Mesenchymal stem cell (in vitro differentiated cells and primary cell): ENCODE measurements at regions not wholly inside any gene's neighbourhood (a gene's known extent, or its start where the extent isn't known, plus 50 kb on each side); places are given as distances from the start of the nearest gene placed in this dataset.

ENCODE experiments used
- DNase-seq: peaks from one replicate; pipeline ENCODE4 v3.0.0-alpha.2; 2013
- H2AFZ ChIP-seq: one replicate; pipeline ENCODE4 v1.6.1; 2013; ENCODE audit warnings: low read depth, mild to moderate bottlenecking, control low read depth, inconsistent platforms, low read length, moderate library complexity
- H2AK5ac ChIP-seq: 2 replicates; pipeline ENCODE4 v1.6.1; 2013; ENCODE audit warnings: low read length, moderate library complexity, mild to moderate bottlenecking, inconsistent platforms; ENCODE audit not compliant: severe bottlenecking
- H2BK120ac ChIP-seq: one replicate; pipeline ENCODE4 v1.6.1; 2013; ENCODE audit warnings: low read depth, mild to moderate bottlenecking, inconsistent platforms, low read length, moderate library complexity
- H2BK12ac ChIP-seq, 2 experiments: one replicate each; pipeline ENCODE4 v1.6.1; 2013; ENCODE audit warnings: inconsistent platforms in 2 of 2, low read length in 2 of 2, mild to moderate bottlenecking in 2 of 2, moderate library complexity in 2 of 2, control low read depth in 1 of 2
- H2BK15ac ChIP-seq: one replicate; pipeline ENCODE4 v1.6.1; 2013; ENCODE audit warnings: mild to moderate bottlenecking, low read depth, inconsistent platforms; ENCODE audit not compliant: poor library complexity, severe bottlenecking
- H2BK5ac ChIP-seq: 2 replicates; pipeline ENCODE4 v1.6.1; 2013; ENCODE audit warnings: low read depth, mild to moderate bottlenecking, low read length, control low read depth, inconsistent platforms; ENCODE audit not compliant: poor library complexity, severe bottlenecking
- H3K14ac ChIP-seq, 2 experiments: one replicate each; pipeline ENCODE4 v1.6.1; 2013; ENCODE audit warnings: inconsistent platforms in 2 of 2, low read length in 2 of 2, control low read depth in 1 of 2, mild to moderate bottlenecking in 1 of 2, moderate library complexity in 1 of 2
- H3K18ac ChIP-seq, 2 experiments: one replicate each; pipeline ENCODE4 v1.6.1; 2013; ENCODE audit warnings: inconsistent platforms in 2 of 2, low read length in 2 of 2, control low read depth in 1 of 2, low read depth in 1 of 2, mild to moderate bottlenecking in 1 of 2
- H3K23ac ChIP-seq, 2 experiments: one replicate each; pipeline ENCODE4 v1.6.1; 2013; ENCODE audit warnings: inconsistent platforms in 2 of 2, low read length in 2 of 2, mild to moderate bottlenecking in 2 of 2, moderate library complexity in 2 of 2, control low read depth in 1 of 2
- H3K27ac ChIP-seq: 2 replicates; pipeline ENCODE4 v1.5.1; 2013; ENCODE audit warnings: mild to moderate bottlenecking, moderate library complexity, low read length, control low read depth, inconsistent platforms; ENCODE audit not compliant: poor library complexity, severe bottlenecking
- H3K27me3 ChIP-seq, 2 experiments: 2 replicates each; pipeline versions ENCODE4 v1.6.1 to v1.7.0; 2013; ENCODE audit warnings: low read length in 2 of 2, mild to moderate bottlenecking in 2 of 2, moderate library complexity in 2 of 2, control low read depth in 1 of 2, inconsistent platforms in 1 of 2; ENCODE audit not compliant: control insufficient read depth in 1 of 2, insufficient read depth in 1 of 2
- H3K36me3 ChIP-seq, 2 experiments: 2 replicates each; pipeline versions ENCODE4 v1.6.1 to v1.7.0; 2013; ENCODE audit warnings: low read length in 2 of 2, control low read depth in 1 of 2, inconsistent platforms in 1 of 2, low read depth in 1 of 2, mild to moderate bottlenecking in 1 of 2; ENCODE audit not compliant: insufficient read depth in 2 of 2, control insufficient read depth in 1 of 2
- H3K4ac ChIP-seq, 2 experiments: one replicate each; pipeline ENCODE4 v1.6.1; 2013; ENCODE audit warnings: inconsistent platforms in 2 of 2, low read length in 2 of 2, mild to moderate bottlenecking in 2 of 2, moderate library complexity in 2 of 2, control low read depth in 1 of 2, low read depth in 1 of 2
- H3K4me1 ChIP-seq: 2 replicates; pipeline ENCODE4 v1.6.1; 2013; ENCODE audit warnings: low read depth, low read length, control low read depth; ENCODE audit not compliant: control insufficient read depth, insufficient read depth
- H3K4me2 ChIP-seq: 2 replicates; pipeline ENCODE4 v1.6.1; 2013; ENCODE audit warnings: low read length, mild to moderate bottlenecking, inconsistent platforms; ENCODE audit not compliant: poor library complexity, severe bottlenecking
- H3K4me3 ChIP-seq, 2 experiments: 2 replicates each; pipeline versions ENCODE4 v1.5.1 to v1.7.0; 2013; ENCODE audit warnings: low read length in 2 of 2, mild to moderate bottlenecking in 2 of 2, control low read depth in 1 of 2, low read depth in 1 of 2; ENCODE audit not compliant: insufficient read depth in 1 of 2
- H3K79me1 ChIP-seq: replicated peaks from 2 replicates; pipeline ENCODE4 v1.6.1; 2013; ENCODE audit warnings: mild to moderate bottlenecking, control low read depth, low read length, inconsistent platforms; ENCODE audit not compliant: poor library complexity, severe bottlenecking
- H3K9ac ChIP-seq: 2 replicates; pipeline ENCODE4 v1.7.0; 2013; ENCODE audit warnings: mild to moderate bottlenecking, low read length, moderate library complexity
- H3K9me3 ChIP-seq: 2 replicates; pipeline ENCODE4 v1.7.0; 2013; ENCODE audit warnings: mild to moderate bottlenecking, low read length; ENCODE audit not compliant: control insufficient read depth
- H4K8ac ChIP-seq: one replicate; pipeline ENCODE4 v1.6.1; 2013; ENCODE audit warnings: inconsistent platforms, mild to moderate bottlenecking, low read length, moderate library complexity
- H4K91ac ChIP-seq: one replicate; pipeline ENCODE4 v1.6.1; 2013; ENCODE audit warnings: mild to moderate bottlenecking, low read length, inconsistent platforms
- WGBS: methylation state at CpG from one replicate; pipeline ENCODE4 v1.1.7; 2013; ENCODE audit warnings: mixed read lengths; 5-methylcytosine and 5-hydroxymethylcytosine counted together

- Histone ChIP-seq H2BK15ac (no peak overlapping the region), H4K91ac (no peak overlapping the region)
- WGBS: 100% methylated on average over 1 of the region's 1 CpG
These were observed 50.8 kb downstream of the RBM27 start for GRCh38 chr5:146254223-146254622.

DNA sequence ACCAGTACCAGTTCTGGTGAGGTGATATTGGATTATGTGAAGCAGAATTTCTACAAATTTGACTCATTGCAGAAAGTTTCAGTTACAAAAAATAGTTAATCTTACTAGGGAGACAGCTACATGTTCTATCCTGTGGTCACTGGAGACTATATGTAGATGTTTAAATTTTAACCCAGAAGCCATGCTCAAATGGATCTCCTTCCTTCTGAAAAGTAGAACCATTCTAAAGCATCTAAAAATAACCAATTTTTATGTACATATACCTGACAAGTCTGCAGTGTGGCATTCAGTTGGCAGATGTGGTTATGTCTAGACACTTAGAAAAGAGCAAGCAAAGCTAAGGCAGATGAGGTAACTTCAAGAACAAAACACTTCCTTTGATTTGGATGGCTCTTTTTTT is 65.5 kb upstream of the POU4F3 start:
- H3K23ac ChIP-seq: no peak overlapping the region
- no peak overlapping the region for H3K9ac ChIP-seq
- no peak overlapping the region for H3K27ac ChIP-seq
- H3K18ac ChIP-seq: no peak overlapping the region
- no peak overlapping the region for H3K4me3 ChIP-seq
- no peak overlapping the region for H3K4ac ChIP-seq
- H2BK120ac ChIP-seq: no peak overlapping the region
- H2AK5ac ChIP-seq: no peak overlapping the region
- no peaks in the 10 kb centered on the region for H3K27me3 ChIP-seq
- H3K4me2 ChIP-seq: no peak overlapping the region
- peaks cover 10 to 67% of the 10 kb centered on the region in 2 experiments for H3K36me3 ChIP-seq
- H2BK15ac ChIP-seq: no peak overlapping the region
- H2AFZ ChIP-seq: no peak overlapping the region
- H2BK12ac ChIP-seq: no peak overlapping the region
- DNase-seq: no peak
- no peak overlapping the region for H2BK5ac ChIP-seq
- H3K79me1 ChIP-seq: peaks cover 7% of the 10 kb centered on the region
- H3K9me3 ChIP-seq: no peaks in the 10 kb centered on the region
- H4K91ac ChIP-seq: no peak overlapping the region
- no peak overlapping the region for H4K8ac ChIP-seq
- no peak overlapping the region for H3K14ac ChIP-seq
- no peaks in the 10 kb centered on the region for H3K4me1 ChIP-seq

More at GRCh38 chr5:146254223-146254622, 50.8 kb downstream of the RBM27 start:
- Histone ChIP-seq H2BK120ac (no peak overlapping the region), H3K9ac (no peak overlapping the region), H3K18ac (no peak overlapping the region), H3K36me3 (peaks cover 8 to 52% of the 10 kb centered on the region in 2 experiments), H3K27ac (no peak overlapping the region), H3K9me3 (no peaks in the 10 kb centered on the region), H3K27me3 (no peaks in the 10 kb centered on the region), H3K4me1 (no peaks in the 10 kb centered on the region), H2AK5ac (no peak overlapping the region), H3K4me2 (no peak overlapping the region), H3K4me3 (no peak overlapping the region), H3K14ac (no peak overlapping the region), H2BK5ac (no peak overlapping the region), H2BK12ac (no peak overlapping the region), H2AFZ (no peak overlapping the region), H4K8ac (no peak overlapping the region), H3K79me1 (peaks cover 14% of the 10 kb centered on the region), H3K4ac (no peak overlapping the region), H3K23ac (no peak overlapping the region)
- no peak for DNase-seq

DNA sequence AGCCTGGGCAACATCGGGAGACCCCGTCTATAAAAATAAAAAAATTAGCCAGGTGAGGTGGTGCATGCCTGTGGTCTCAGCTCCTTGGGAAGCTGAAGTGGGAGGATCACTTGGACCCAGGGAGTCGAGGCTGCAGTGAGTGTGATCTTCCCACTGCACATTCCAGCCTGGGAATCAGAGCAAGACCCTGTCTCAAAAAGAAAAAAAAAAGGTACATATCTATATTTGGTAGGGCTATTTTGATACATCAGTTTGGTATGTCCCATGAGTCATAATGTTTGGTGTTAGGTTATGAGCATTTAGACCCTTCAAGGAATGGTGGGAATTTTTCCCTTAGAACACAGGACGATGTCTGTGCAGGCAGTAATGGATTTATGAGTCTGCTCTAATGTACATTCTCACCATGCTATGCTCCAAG is 55.3 kb upstream of the POU4F3 start:
- WGBS: 23% methylated on average over 4 of the region's 4 CpGs
- no peak overlapping the region for H3K18ac ChIP-seq

GRCh38 chr5:146284016-146284415 is 54.6 kb upstream of the POU4F3 start:
- no peak overlapping the region for H3K9ac ChIP-seq
- H3K18ac ChIP-seq: no peak overlapping the region
- no peak overlapping the region for H2BK120ac ChIP-seq
- no peak overlapping the region for H3K23ac ChIP-seq
- no peaks in the 10 kb centered on the region for H3K27me3 ChIP-seq
- H2BK5ac ChIP-seq: peak overlapping the region; percentile 44
- H2BK15ac ChIP-seq: no peak overlapping the region
- no peaks in the 10 kb centered on the region for H3K9me3 ChIP-seq
- H3K4me3 ChIP-seq: no peak overlapping the region
- peak overlapping the region; percentile 90 for H3K27ac ChIP-seq
- peaks cover 2 to 71% of the 10 kb centered on the region in 2 experiments for H3K36me3 ChIP-seq
- no peak overlapping the region for H2AK5ac ChIP-seq
- H3K79me1 ChIP-seq: peaks cover 6% of the 10 kb centered on the region
- H2AFZ ChIP-seq: no peak overlapping the region
- H4K8ac ChIP-seq: no peak overlapping the region
- H4K91ac ChIP-seq: no peak overlapping the region
- H3K4me1 ChIP-seq: peaks cover 3% of the 10 kb centered on the region
- H2BK12ac ChIP-seq: no peak overlapping the region
- H3K14ac ChIP-seq: no peak overlapping the region
- no peak overlapping the region for H3K4ac ChIP-seq
- no peak for DNase-seq
- H3K4me2 ChIP-seq: no peak overlapping the region
- WGBS: 69% methylated on average over 1 of the region's 1 CpG

More for the DNA sequence above, 55.3 kb upstream of the POU4F3 start:
- Histone ChIP-seq H3K4me2 (peak overlapping the region; percentile 52), H3K14ac (no peak overlapping the region), H3K23ac (no peak overlapping the region), H3K27me3 (no peaks in the 10 kb centered on the region), H2AK5ac (no peak overlapping the region), H3K4ac (peak overlapping the region in 1 of 2 experiments; percentile 51), H4K8ac (no peak overlapping the region), H2BK15ac (no peak overlapping the region), H3K4me1 (peaks cover 3% of the 10 kb centered on the region), H3K36me3 (peaks cover 2 to 73% of the 10 kb centered on the region in 2 experiments), H3K79me1 (peaks cover 8% of the 10 kb centered on the region), H3K27ac (peak overlapping the region; percentile 90), H2BK12ac (no peak overlapping the region), H2BK5ac (peak overlapping the region; percentile 73), H2AFZ (no peak overlapping the region), H3K9ac (no peak overlapping the region), H4K91ac (no peak overlapping the region), H2BK120ac (no peak overlapping the region), H3K9me3 (no peaks in the 10 kb centered on the region), H3K4me3 (no peak overlapping the region)
- DNase-seq: peak; percentile 89
